Thyroid gland (tissue), 4 donors: ENCODE measurements at regions not wholly inside any gene's neighbourhood (a gene's known extent, or its start where the extent isn't known, plus 50 kb on each side); places are given as distances from the start of the nearest gene placed in this dataset.
"Not testable (repeated sequence)": the region's sequence is repeated elsewhere in the genome, so short reads cannot be mapped to it uniquely, and the experiment has no call there.

Source experiments
- DNase-seq, 2 donors: peaks; one replicate each; pipeline ENCODE4 v3.0.0-alpha.2; 2019
- H3K27ac ChIP-seq, 3 donors: fragments of 200-600 bp; sonication (generic); 1 replicate in 2 of 3; 2 replicates in 1 of 3; pipeline ENCODE4 v1.5.1; 2016 to 2019; ENCODE audit warnings: mild to moderate bottlenecking in 1 of 3, moderate library complexity in 1 of 3
- H3K27me3 ChIP-seq: fragments of 200-600 bp; sonication (generic); one replicate; pipeline ENCODE4 v1.5.1; 2019
- H3K36me3 ChIP-seq, 2 donors: fragments of 200-600 bp; sonication (generic); one replicate each; pipeline ENCODE4 v1.5.1; 2016 to 2019
- H3K4me1 ChIP-seq, 2 donors: fragments of 200-600 bp; sonication (generic); one replicate each; pipeline ENCODE4 v1.5.1; 2017 to 2019
- H3K4me3 ChIP-seq, 3 donors: fragments of 200-600 bp; sonication (generic); replicated peaks in 1 of 3; 1 replicate in 2 of 3; 2 replicates in 1 of 3; pipeline ENCODE4 v1.5.1; 2016; ENCODE audit warnings: mild to moderate bottlenecking in 1 of 3
- H3K9me3 ChIP-seq: fragments of 200-600 bp; sonication (generic); one replicate; pipeline ENCODE4 v1.5.1; 2017
- CTCF ChIP-seq, 6 experiments: fragments of 200-600 bp in 3 of 6; fragments of 450-650 bp in 3 of 6; sonication (generic) in 3 of 6; IDR thresholded peaks; one replicate each; pipeline ENCODE4 v1.5.1; 2016 to 2019; ENCODE audit warnings: antibody characterized with exemption in 6 of 6, mild to moderate bottlenecking in 2 of 6, inconsistent platforms in 1 of 6, moderate library complexity in 1 of 6
- POLR2A ChIP-seq, 2 donors: fragments of 450-650 bp; IDR thresholded peaks; one replicate each; pipeline ENCODE4 v1.6.1; 2017; ENCODE audit warnings: antibody characterized with exemption in 2 of 2, mild to moderate bottlenecking in 2 of 2, moderate library complexity in 1 of 2
- WGBS, 2 donors: methylation state at CpG; one replicate each; pipeline ENCODE4 v1.1.5; 2017; 5-methylcytosine and 5-hydroxymethylcytosine counted together
- intact Hi-C: fragments of 100-400 bp; cut with DNase I; formaldehyde crosslinking; loops from one replicate; pipeline ENCODE4 v1.15.1; 2023

DNA sequence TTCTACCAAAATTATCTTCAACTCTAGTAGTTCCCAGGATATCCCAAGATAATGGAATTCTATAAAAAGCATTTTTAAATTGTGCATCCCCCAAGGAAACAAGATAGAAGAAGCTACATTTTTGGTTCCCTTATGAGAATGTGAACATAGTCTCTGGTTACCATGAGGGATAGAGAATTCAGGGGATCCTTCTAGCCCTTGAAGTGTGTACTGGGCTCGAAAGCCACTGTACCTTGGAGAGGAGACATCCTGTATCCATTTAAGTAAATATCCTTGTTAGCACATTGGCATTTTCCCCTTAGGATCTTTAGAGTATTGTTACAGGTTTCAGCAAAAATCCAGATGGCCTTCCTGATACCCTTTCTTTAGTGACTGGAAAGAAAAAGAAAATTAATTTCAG lies 228.5 kb downstream of the RTP5 start:
- no peak for DNase-seq

GRCh38 chr2:242098445-242099128 lies 229.1 kb downstream of the RTP5 start:
- Histone ChIP-seq H3K27me3 (no peaks in the 10 kb centered on the region), H3K9me3 (no peaks in the 10 kb centered on the region), H3K4me1 (no peaks in the 10 kb centered on the region), H3K4me3 (no peak overlapping the region), H3K36me3 (no peaks in the 10 kb centered on the region), H3K27ac (no peak overlapping the region)
- TF ChIP-seq CTCF (IDR thresholded peaks at IDR 0.05), result no peak
- TF ChIP-seq POLR2A (IDR thresholded peaks at IDR 0.05), result no peak
- WGBS, 2 donors, result 92 to 94% methylated on average over 7 of the region's 7 CpGs
- intact Hi-C loops, result no loop called here
- no peak for DNase-seq

More for the DNA sequence above, 228.5 kb downstream of the RTP5 start:
- no peaks in the 10 kb centered on the region for H3K9me3 ChIP-seq
- no peaks in the 10 kb centered on the region for H3K4me1 ChIP-seq
- H3K27ac ChIP-seq, result no peak overlapping the region
- TF ChIP-seq POLR2A (IDR thresholded peaks at IDR 0.05), result no peak
- no peak for TF ChIP-seq CTCF (IDR thresholded peaks at IDR 0.05)
- no peaks in the 10 kb centered on the region for H3K27me3 ChIP-seq
- no peak overlapping the region for H3K4me3 ChIP-seq
- 90% methylated on average over 1 of the region's 1 CpG for WGBS, 2 donors
- intact Hi-C loops, result no loop called here
- H3K36me3 ChIP-seq, result no peaks in the 10 kb centered on the region

DNA sequence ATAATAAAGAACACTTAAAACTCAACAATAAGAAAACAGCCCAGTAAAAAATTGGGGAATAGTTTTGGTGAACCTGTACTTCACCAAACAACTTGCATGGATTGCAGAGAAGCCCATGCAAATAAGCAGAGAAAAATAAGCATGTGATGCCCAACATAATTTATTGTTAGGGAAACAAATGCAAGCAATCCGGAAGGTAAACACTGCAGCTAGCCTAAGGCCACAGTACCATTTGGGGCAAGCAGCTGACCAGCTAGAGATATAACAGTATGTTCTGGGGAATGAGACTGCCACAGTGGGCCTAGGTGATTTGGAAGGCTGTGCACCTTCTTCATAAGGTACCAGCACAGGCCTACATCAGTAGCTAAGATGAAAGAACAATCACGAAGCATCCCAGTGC lies 233.6 kb downstream of the RTP5 start:
- H3K27ac ChIP-seq, H3K4me1 ChIP-seq, H3K27me3 ChIP-seq, H3K9me3 ChIP-seq, H3K4me3 ChIP-seq, H3K36me3 ChIP-seq, intact Hi-C loops, DNase-seq: not testable (repeated sequence)
- WGBS, 2 donors, result 90 to 100% methylated on average over 2 of the region's 2 CpGs

GRCh38 chr2:242104202-242104956 lies 234.8 kb downstream of the RTP5 start:
- H3K36me3 ChIP-seq, H3K27ac ChIP-seq, H3K4me1 ChIP-seq, DNase-seq, H3K27me3 ChIP-seq, H3K4me3 ChIP-seq, H3K9me3 ChIP-seq, intact Hi-C loops: not testable (repeated sequence)
- WGBS, 2 donors, result 86% methylated on average over 7 of the region's 7 CpGs

- H3K36me3 ChIP-seq, intact Hi-C loops, DNase-seq, H3K27ac ChIP-seq, H3K4me1 ChIP-seq, H3K27me3 ChIP-seq, H3K9me3 ChIP-seq, H3K4me3 ChIP-seq: not testable (repeated sequence)
- whole genome bisulfite sequencing, 2 donors, result 83 to 85% methylated on average over 5 of the region's 5 CpGs
These were observed 237.5 kb downstream of the RTP5 start for GRCh38 chr2:242107065-242107464.

- H3K4me3 ChIP-seq, H3K36me3 ChIP-seq, H3K27ac ChIP-seq, H3K27me3 ChIP-seq, intact Hi-C loops, H3K9me3 ChIP-seq, DNase-seq, H3K4me1 ChIP-seq: not testable (repeated sequence)
- 96 to 98% methylated on average over 2 of the region's 2 CpGs for WGBS, 2 donors
These were observed 239.4 kb downstream of the RTP5 start for GRCh38 chr2:242108797-242109500.

DNA sequence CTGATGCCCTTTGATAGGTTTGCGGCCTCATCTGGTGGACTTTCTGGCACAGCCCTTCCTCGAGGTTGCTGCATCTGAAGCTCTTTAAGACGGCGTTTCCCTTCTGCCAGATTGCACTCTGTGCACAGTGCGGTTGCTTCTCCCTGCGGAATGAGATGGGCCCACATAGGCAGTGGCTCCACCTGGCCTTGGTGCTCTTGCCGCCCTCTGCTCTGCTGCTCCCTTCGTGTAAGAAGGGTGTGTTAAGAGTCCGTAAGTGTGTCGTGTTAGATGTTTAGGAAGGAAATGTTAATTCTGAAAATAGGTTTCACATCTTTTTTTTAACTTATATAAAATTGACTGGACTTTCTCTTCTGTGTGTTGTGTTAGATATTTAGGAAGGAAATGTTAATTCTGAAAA lies 240.3 kb downstream of the RTP5 start:
- H3K4me3 ChIP-seq, H3K4me1 ChIP-seq, H3K27ac ChIP-seq, H3K36me3 ChIP-seq, intact Hi-C loops, H3K9me3 ChIP-seq, DNase-seq, H3K27me3 ChIP-seq: not testable (repeated sequence)
- 79% methylated on average over 8 to 9 of the region's 10 CpGs for WGBS, 2 donors

DNA sequence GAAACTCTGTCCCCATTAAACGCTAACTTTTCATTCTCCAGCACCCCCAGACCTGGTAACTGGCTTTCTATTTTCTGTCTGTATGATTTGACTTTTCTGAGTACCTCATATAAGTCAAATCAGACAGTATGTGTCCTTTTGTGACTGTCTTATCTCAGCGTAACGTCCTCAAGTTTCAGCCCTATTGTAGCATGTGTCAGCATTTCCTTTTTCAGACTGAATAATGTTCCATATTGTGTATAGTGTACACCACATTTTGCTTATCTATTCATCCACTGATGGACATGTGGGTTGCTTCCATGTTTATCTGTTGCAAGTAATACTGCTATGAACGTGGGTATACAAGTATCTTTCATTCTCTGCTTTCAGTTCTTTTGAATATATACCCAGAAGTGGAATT lies 242.4 kb downstream of the RTP5 start:
- H3K4me3 ChIP-seq, result not testable (repeated sequence)

DNA sequence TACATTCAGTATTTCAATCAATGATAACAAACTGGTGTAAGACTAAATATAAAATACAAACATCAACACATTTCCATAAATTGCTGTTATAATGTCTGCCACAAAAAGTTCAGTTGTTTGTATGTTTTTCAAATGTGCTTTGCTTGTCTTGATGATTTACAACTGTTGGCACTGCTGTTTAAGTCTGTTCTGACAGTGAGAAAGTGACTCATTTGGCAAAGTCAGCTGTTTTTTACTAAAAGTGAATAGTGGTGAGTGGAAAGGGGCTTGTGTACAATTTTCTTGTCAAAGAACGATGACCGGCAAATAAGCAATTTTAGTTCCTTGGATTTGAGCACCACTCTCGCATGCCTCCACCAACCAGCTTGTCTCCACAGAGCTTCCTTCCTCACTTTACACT lies 244.0 kb downstream of the RTP5 start:
- H3K9me3 ChIP-seq, DNase-seq, H3K27ac ChIP-seq, H3K4me1 ChIP-seq, H3K36me3 ChIP-seq, H3K27me3 ChIP-seq, H3K4me3 ChIP-seq, intact Hi-C loops: not testable (repeated sequence)
- WGBS, 2 donors, result 58 to 64% methylated on average over 3 of the region's 3 CpGs

More for the DNA sequence above, 242.4 kb downstream of the RTP5 start:
- H3K9me3 ChIP-seq, H3K4me1 ChIP-seq, H3K27ac ChIP-seq, intact Hi-C loops, H3K27me3 ChIP-seq, DNase-seq, H3K36me3 ChIP-seq: not testable (repeated sequence)
- WGBS, 2 donors, result 93 to 96% methylated on average over 2 of the region's 4 CpGs

DNA sequence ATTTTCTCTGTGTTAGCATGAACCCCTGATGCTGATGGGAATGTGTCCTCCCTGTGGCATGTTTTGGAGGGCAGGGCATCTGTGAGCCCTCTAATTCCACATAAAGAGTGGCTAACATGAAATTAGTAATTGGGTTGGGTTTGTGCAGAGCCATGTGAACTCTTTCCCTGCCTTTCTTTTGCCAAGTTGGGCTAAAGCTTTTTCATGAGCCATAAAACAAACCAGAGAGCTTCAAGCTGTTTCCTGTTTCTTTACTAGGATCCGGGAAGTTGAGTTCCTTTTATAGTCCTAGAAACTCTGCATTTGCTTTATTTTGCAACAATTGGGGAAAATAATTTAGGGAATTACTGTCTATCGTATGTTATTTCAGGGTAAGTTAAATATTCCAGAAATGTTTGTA lies 247.1 kb downstream of the RTP5 start:
- H3K36me3 ChIP-seq, H3K4me1 ChIP-seq, H3K9me3 ChIP-seq, DNase-seq, H3K27ac ChIP-seq, H3K4me3 ChIP-seq, H3K27me3 ChIP-seq, intact Hi-C loops: not testable (repeated sequence)
- 81 to 92% methylated on average over 1 of the region's 2 CpGs for WGBS, 2 donors
